A549 (cell line): ENCODE measurements at regions not wholly inside any gene's neighbourhood (a gene's known extent, or its start where the extent isn't known, plus 50 kb on each side); places are given as distances from the start of the nearest gene placed in this dataset.

Experiments
- ATAC-seq, 2 experiments: fragments of 200-7000 bp in 1 of 2; fragments of >200 bp in 1 of 2; cut with Nextera tagmentation in 1 of 2; cut with Tn5 transposase in 1 of 2; 3 replicates each; pipeline versions ENCODE4 v1.8.0 to v1.9.1; 2018 to 2020; ENCODE audit warnings: mild to moderate bottlenecking in 1 of 2, moderate library complexity in 1 of 2
- CTCF ChIA-PET: fragments of 300-600 bp; sonication (Branson Sonifier 250); formaldehyde crosslinking; extraction: SDS; loops from one replicate; lab custom pipeline; 2021; ENCODE audit warnings: antibody characterized with exemption, inconsistent platforms; lab: Yijun Ruan, JAX
- POLR2A ChIA-PET: fragments of 350-600 bp; formaldehyde crosslinking; extraction: SDS; loops from one replicate; lab custom pipeline; 2021; ENCODE audit warnings: antibody characterized with exemption, inconsistent platforms; lab: Yijun Ruan, JAX
- DNase-seq, 2 experiments: peaks; one replicate each; pipeline versions ENCODE4 v3.0.0 to v3.0.0-alpha.2; 2011 to 2016; ENCODE audit warnings: low read depth in 1 of 2, low spot score in 1 of 2
- FAIRE-seq: peaks from 2 replicates; lab custom pipeline; 2011; peaks lifted over from hg19 to GRCh38; lab: Jason Lieb, UNC
- H3K27ac ChIP-seq, 2 experiments: fragments of >200 bp; sonication (Bioruptor Twin); formaldehyde crosslinking; 3 replicates each; pipeline ENCODE4 v1.5.1; 2016 to 2017
- H3K4me1 ChIP-seq: fragments of >200 bp; sonication (Bioruptor Twin); formaldehyde crosslinking; 3 replicates; pipeline ENCODE4 v1.6.1; 2016
- H3K4me2 ChIP-seq: fragments of >200 bp; sonication (Bioruptor Twin); formaldehyde crosslinking; 3 replicates; pipeline ENCODE4 v1.6.1; 2016
- H3K4me3 ChIP-seq: fragments of >200 bp; sonication (Bioruptor Twin); formaldehyde crosslinking; 3 replicates; pipeline ENCODE4 v1.5.1; 2016
- H3K9me3 ChIP-seq: fragments of >200 bp; sonication (Bioruptor Twin); formaldehyde crosslinking; 3 replicates; pipeline ENCODE4 v1.6.1; 2016
- BHLHE40 ChIP-seq: IDR thresholded peaks from 2 replicates; pipeline ENCODE4 v1.6.1; 2012; ENCODE audit warnings: low read depth, low read length, inconsistent platforms
- CBX2 ChIP-seq: fragments of 200-600 bp; sonication (generic); IDR thresholded peaks from 2 replicates; pipeline ENCODE4 v1.6.1; 2016; ENCODE audit warnings: low read depth, mild to moderate bottlenecking, borderline replicate concordance
- CEBPB ChIP-seq, 2 experiments: fragments of >200 bp in 1 of 2; sonication (Bioruptor Twin) in 1 of 2; formaldehyde crosslinking in 1 of 2; IDR thresholded peaks; 2 replicates each; pipeline ENCODE4 v1.6.1; 2012 to 2016
- EHF ChIP-seq: fragments of 250-450 bp; sonication (Bioruptor Pico); IDR thresholded peaks from 2 replicates; pipeline ENCODE4 v1.5.0; 2020; ENCODE audit warnings: mild to moderate bottlenecking
- ELK1 ChIP-seq: fragments of 150-350 bp; IDR thresholded peaks from 2 replicates; pipeline ENCODE4 v1.6.1; 2014; ENCODE audit warnings: low read depth, mild to moderate bottlenecking, low read length
- EP300 ChIP-seq, 2 experiments: fragments of >200 bp; sonication (Bioruptor Twin); formaldehyde crosslinking; IDR thresholded peaks; 2 replicates in 1 of 2; 3 replicates in 1 of 2; pipeline ENCODE4 v1.6.1; 2016 to 2017
- FOSL2 ChIP-seq, 2 experiments: fragments of 450-650 bp in 1 of 2; fragments of >200 bp in 1 of 2; sonication (Bioruptor Twin) in 1 of 2; formaldehyde crosslinking; IDR thresholded peaks; 2 replicates each; pipeline versions ENCODE4 v1.5.0 to v1.6.1; 2016 to 2020; ENCODE audit warnings: mild to moderate bottlenecking in 1 of 2, moderate library complexity in 1 of 2
- GATA3 ChIP-seq: IDR thresholded peaks from 2 replicates; pipeline ENCODE4 v1.6.1; 2012; ENCODE audit warnings: borderline replicate concordance
- HDAC2 ChIP-seq: fragments of 200-600 bp; sonication (generic); IDR thresholded peaks from 2 replicates; pipeline ENCODE4 v1.6.1; 2016
- HOXA7 ChIP-seq: fragments of 250-450 bp; sonication (Bioruptor Pico); IDR thresholded peaks from 2 replicates; pipeline ENCODE4 v1.5.0; 2020; ENCODE audit warnings: mild to moderate bottlenecking, moderate library complexity
- HOXB5 ChIP-seq: fragments of 250-450 bp; sonication (Bioruptor Pico); IDR thresholded peaks from 2 replicates; pipeline ENCODE4 v1.5.0; 2020; ENCODE audit warnings: mild to moderate bottlenecking, moderate library complexity
- JUN ChIP-seq, 2 experiments: fragments of >200 bp; sonication (Bioruptor Twin); formaldehyde crosslinking; IDR thresholded peaks; 2 replicates in 1 of 2; 3 replicates in 1 of 2; pipeline ENCODE4 v1.6.1; 2016 to 2017
- KDM1A ChIP-seq: fragments of 200-600 bp; sonication (generic); IDR thresholded peaks from 2 replicates; pipeline ENCODE4 v1.6.1; 2016; ENCODE audit warnings: low read depth, mild to moderate bottlenecking
- MAFK ChIP-seq: fragments of 450-650 bp; IDR thresholded peaks from 2 replicates; pipeline ENCODE4 v1.6.1; 2014; ENCODE audit not compliant: partially characterized antibody
- MAZ ChIP-seq: fragments of 150-350 bp; IDR thresholded peaks from 2 replicates; pipeline ENCODE4 v1.6.1; 2014; ENCODE audit warnings: antibody characterized with exemption, low read depth, low read length, borderline replicate concordance
- NFE2L2 ChIP-seq: fragments of 150-350 bp; conservative IDR thresholded peaks from 2 replicates; pipeline ENCODE4 v1.6.1; 2014; ENCODE audit warnings: low read length
- NR3C1 ChIP-seq: fragments of >200 bp; sonication (Bioruptor Twin); formaldehyde crosslinking; IDR thresholded peaks from 3 replicates; pipeline ENCODE4 v1.6.1; 2017
- POLR2A ChIP-seq: IDR thresholded peaks from 2 replicates; pipeline ENCODE4 v1.6.1; 2012; ENCODE audit warnings: mild to moderate bottlenecking, low read length
- POLR2AphosphoS2 ChIP-seq: conservative IDR thresholded peaks from 2 replicates; pipeline ENCODE4 v1.6.1; 2012; ENCODE audit warnings: low read length, improper control_type of control experiment, inconsistent platforms
- RAD21 ChIP-seq, 2 experiments: fragments of >200 bp in 1 of 2; sonication (Bioruptor Twin) in 1 of 2; formaldehyde crosslinking in 1 of 2; IDR thresholded peaks in 1 of 2; conservative IDR thresholded peaks in 1 of 2; 2 replicates in 1 of 2; 3 replicates in 1 of 2; pipeline ENCODE4 v1.6.1; 2012 to 2018; ENCODE audit warnings: inconsistent platforms in 1 of 2
- RCOR1 ChIP-seq: fragments of 150-350 bp; IDR thresholded peaks from 2 replicates; pipeline ENCODE4 v1.6.1; 2014; ENCODE audit warnings: antibody characterized with exemption, low read length, low read depth
- RFX5 ChIP-seq: fragments of 450-650 bp; IDR thresholded peaks from 2 replicates; pipeline ENCODE4 v1.7.1; 2014; ENCODE audit warnings: antibody characterized with exemption, mild to moderate bottlenecking, moderate library complexity
- TFCP2L1 ChIP-seq: fragments of 250-450 bp; sonication (Bioruptor Pico); IDR thresholded peaks from 2 replicates; pipeline ENCODE4 v1.5.0; 2021; ENCODE audit warnings: mild to moderate bottlenecking
- TP53 ChIP-seq: fragments of 250-450 bp; sonication (Bioruptor Pico); IDR thresholded peaks from 2 replicates; pipeline ENCODE4 v1.5.0; 2021; ENCODE audit warnings: mild to moderate bottlenecking, moderate library complexity
- ZC3H11A ChIP-seq: fragments of 450-650 bp; IDR thresholded peaks from 2 replicates; pipeline ENCODE4 v1.6.1; 2014; ENCODE audit warnings: antibody characterized with exemption, mild to moderate bottlenecking
- ZNF302 ChIP-seq: fragments of 250-450 bp; sonication (Bioruptor Pico); IDR thresholded peaks from 2 replicates; pipeline ENCODE4 v1.9.0; 2021; ENCODE audit warnings: inconsistent platforms, mild to moderate bottlenecking, moderate library complexity
- WGBS: methylation state at CpG from one replicate; pipeline ENCODE4 v1.1.6; 2017; ENCODE audit errors: missing lambda C conversion rate; 5-methylcytosine and 5-hydroxymethylcytosine counted together
- TF ChIP-seq, protein P1 (sequence below): IDR thresholded peaks from 2 replicates; pipeline ENCODE4 v1.6.1; 2012; ENCODE audit warnings: low read depth, borderline replicate concordance
- TF ChIP-seq, protein P2 (sequence below): fragments of 450-650 bp; IDR thresholded peaks from 2 replicates; pipeline ENCODE4 v1.6.1; 2014; ENCODE audit warnings: antibody characterized with exemption
- TF ChIP-seq, protein P3 (sequence below): fragments of >200 bp; sonication (Bioruptor Twin); formaldehyde crosslinking; IDR thresholded peaks from 3 replicates; pipeline ENCODE4 v1.6.1; 2016
- TF ChIP-seq, protein P4 (sequence below): IDR thresholded peaks from 2 replicates; pipeline ENCODE4 v1.6.1; 2012
- TF ChIP-seq, protein P5 (sequence below): fragments of 200-600 bp; sonication (generic); IDR thresholded peaks from 2 replicates; pipeline ENCODE4 v1.6.1; 2016; ENCODE audit warnings: antibody characterized with exemption, mild to moderate bottlenecking, moderate library complexity

DNA sequence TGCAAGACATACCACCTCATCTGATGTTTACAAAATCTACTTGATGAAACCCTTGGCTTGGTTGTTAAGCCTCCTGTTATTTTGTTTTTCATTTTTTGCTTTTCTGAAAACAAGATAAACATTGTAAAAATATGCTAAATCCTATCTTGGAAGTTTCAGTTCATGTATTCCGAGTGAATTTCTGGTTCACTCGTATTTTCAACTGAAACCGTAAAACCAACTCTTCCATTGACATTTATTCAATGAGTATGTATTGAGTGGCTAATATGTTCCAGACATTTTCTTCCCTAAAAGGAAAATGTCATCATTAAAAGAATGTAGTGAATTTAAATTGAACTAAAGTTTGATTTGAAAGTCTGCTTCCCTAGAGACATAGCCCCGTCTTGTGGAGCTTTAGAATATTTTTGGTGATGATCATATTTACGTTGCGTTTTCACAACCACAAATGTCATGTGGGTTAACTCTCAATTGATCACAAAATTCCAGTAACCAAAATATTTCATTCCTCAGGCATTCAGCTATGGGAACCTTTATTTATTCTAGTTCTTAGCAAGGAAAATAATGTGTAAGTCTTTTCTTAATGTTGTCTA lies 204.2 kb downstream of the MBD2 start:
- no peak for ATAC-seq
- Histone ChIP-seq H3K4me3 (no peak overlapping the region), H3K4me2 (no peak overlapping the region), H3K9me3 (no peaks in the 10 kb centered on the region), H3K4me1 (no peaks in the 10 kb centered on the region), H3K27ac (no peak overlapping the region)
- 42% methylated on average over 6 of the region's 6 CpGs for WGBS
- CTCF ChIA-PET, result no interaction called here
- POLR2A ChIA-PET, result no interaction called here
- TF ChIP-seq EHF (CRISPR knock-in tag) (no peak), ELK1 (no peak), ZC3H11A (no peak), KDM1A (no peak), CBX2 (no peak), EP300 (IDR thresholded peaks at IDR 0.05) (no peak), HDAC2 (no peak), RAD21 (conservative IDR thresholded peaks at IDR 0.05 in 1 of 2, IDR thresholded peaks at IDR 0.05 in 1 of 2) (no peak), ZNF302 (CRISPR knock-in tag) (no peak), TP53 (no peak), JUN (IDR thresholded peaks at IDR 0.05) (no peak), POLR2AphosphoS2 (no peak), GATA3 (no peak), MAZ (no peak), NFE2L2 (no peak), FOSL2 (IDR thresholded peaks at IDR 0.05) (no peak), FOSL2 (CRISPR knock-in tag; IDR thresholded peaks at IDR 0.05) (no peak), RFX5 (no peak)
- TF ChIP-seq, protein P1, sequence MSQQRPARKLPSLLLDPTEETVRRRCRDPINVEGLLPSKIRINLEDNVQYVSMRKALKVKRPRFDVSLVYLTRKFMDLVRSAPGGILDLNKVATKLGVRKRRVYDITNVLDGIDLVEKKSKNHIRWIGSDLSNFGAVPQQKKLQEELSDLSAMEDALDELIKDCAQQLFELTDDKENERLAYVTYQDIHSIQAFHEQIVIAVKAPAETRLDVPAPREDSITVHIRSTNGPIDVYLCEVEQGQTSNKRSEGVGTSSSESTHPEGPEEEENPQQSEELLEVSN, result no peak
- TF ChIP-seq, protein P2, sequence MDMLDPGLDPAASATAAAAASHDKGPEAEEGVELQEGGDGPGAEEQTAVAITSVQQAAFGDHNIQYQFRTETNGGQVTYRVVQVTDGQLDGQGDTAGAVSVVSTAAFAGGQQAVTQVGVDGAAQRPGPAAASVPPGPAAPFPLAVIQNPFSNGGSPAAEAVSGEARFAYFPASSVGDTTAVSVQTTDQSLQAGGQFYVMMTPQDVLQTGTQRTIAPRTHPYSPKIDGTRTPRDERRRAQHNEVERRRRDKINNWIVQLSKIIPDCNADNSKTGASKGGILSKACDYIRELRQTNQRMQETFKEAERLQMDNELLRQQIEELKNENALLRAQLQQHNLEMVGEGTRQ, result no peak
- no peak for DNase-seq
- FAIRE-seq, result no peak

- no peaks in the 10 kb centered on the region for H3K4me1 ChIP-seq
- DNase-seq, result no peak
- ChIA-PET CTCF (no interaction called here), POLR2A (no interaction called here)
- H3K27ac ChIP-seq, result no peak overlapping the region
- 27% methylated on average over 3 of the region's 3 CpGs for WGBS
- H3K4me2 ChIP-seq, result no peak overlapping the region
- no peaks in the 10 kb centered on the region for H3K9me3 ChIP-seq
- no peak overlapping the region for H3K4me3 ChIP-seq
- ATAC-seq, result no peak
- no peak for FAIRE-seq
- TF ChIP-seq, protein P3, sequence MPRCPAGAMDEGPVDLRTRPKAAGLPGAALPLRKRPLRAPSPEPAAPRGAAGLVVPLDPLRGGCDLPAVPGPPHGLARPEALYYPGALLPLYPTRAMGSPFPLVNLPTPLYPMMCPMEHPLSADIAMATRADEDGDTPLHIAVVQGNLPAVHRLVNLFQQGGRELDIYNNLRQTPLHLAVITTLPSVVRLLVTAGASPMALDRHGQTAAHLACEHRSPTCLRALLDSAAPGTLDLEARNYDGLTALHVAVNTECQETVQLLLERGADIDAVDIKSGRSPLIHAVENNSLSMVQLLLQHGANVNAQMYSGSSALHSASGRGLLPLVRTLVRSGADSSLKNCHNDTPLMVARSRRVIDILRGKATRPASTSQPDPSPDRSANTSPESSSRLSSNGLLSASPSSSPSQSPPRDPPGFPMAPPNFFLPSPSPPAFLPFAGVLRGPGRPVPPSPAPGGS, result no peak
- no peak for TF ChIP-seq BHLHE40
- TF ChIP-seq RAD21 (conservative IDR thresholded peaks at IDR 0.05 in 1 of 2, IDR thresholded peaks at IDR 0.05 in 1 of 2), result no peak
- TF ChIP-seq ZNF302 (CRISPR knock-in tag), result no peak
- no peak for TF ChIP-seq HOXA7 (CRISPR knock-in tag)
- no peak for TF ChIP-seq NR3C1
- TF ChIP-seq JUN (IDR thresholded peaks at IDR 0.05), result no peak
- TF ChIP-seq, protein P1, result no peak
- TF ChIP-seq, protein P4, sequence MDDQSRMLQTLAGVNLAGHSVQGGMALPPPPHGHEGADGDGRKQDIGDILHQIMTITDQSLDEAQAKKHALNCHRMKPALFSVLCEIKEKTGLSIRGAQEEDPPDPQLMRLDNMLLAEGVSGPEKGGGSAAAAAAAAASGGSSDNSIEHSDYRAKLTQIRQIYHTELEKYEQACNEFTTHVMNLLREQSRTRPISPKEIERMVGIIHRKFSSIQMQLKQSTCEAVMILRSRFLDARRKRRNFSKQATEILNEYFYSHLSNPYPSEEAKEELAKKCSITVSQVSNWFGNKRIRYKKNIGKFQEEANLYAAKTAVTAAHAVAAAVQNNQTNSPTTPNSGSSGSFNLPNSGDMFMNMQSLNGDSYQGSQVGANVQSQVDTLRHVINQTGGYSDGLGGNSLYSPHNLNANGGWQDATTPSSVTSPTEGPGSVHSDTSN, result no peak
- no peak for TF ChIP-seq HOXB5 (CRISPR knock-in tag)
- TF ChIP-seq POLR2AphosphoS2, result no peak
- no peak for TF ChIP-seq RCOR1
- no peak for TF ChIP-seq MAFK
- TF ChIP-seq TFCP2L1 (CRISPR knock-in tag), result no peak
- TF ChIP-seq, protein P5, sequence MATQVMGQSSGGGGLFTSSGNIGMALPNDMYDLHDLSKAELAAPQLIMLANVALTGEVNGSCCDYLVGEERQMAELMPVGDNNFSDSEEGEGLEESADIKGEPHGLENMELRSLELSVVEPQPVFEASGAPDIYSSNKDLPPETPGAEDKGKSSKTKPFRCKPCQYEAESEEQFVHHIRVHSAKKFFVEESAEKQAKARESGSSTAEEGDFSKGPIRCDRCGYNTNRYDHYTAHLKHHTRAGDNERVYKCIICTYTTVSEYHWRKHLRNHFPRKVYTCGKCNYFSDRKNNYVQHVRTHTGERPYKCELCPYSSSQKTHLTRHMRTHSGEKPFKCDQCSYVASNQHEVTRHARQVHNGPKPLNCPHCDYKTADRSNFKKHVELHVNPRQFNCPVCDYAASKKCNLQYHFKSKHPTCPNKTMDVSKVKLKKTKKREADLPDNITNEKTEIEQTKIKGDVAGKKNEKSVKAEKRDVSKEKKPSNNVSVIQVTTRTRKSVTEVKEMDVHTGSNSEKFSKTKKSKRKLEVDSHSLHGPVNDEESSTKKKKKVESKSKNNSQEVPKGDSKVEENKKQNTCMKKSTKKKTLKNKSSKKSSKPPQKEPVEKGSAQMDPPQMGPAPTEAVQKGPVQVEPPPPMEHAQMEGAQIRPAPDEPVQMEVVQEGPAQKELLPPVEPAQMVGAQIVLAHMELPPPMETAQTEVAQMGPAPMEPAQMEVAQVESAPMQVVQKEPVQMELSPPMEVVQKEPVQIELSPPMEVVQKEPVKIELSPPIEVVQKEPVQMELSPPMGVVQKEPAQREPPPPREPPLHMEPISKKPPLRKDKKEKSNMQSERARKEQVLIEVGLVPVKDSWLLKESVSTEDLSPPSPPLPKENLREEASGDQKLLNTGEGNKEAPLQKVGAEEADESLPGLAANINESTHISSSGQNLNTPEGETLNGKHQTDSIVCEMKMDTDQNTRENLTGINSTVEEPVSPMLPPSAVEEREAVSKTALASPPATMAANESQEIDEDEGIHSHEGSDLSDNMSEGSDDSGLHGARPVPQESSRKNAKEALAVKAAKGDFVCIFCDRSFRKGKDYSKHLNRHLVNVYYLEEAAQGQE, result no peak
- TF ChIP-seq TP53, result no peak
- TF ChIP-seq POLR2A, result no peak
- no peak for TF ChIP-seq CEBPB (IDR thresholded peaks at IDR 0.05)
Observed at GRCh38 chr18:54019641-54020040, 204.8 kb downstream of the MBD2 start.
